Chondrocyte (in vitro differentiated cells): ENCODE measurements at regions not wholly inside any gene's neighbourhood (a gene's known extent, or its start where the extent isn't known, plus 50 kb on each side); places are given as distances from the start of the nearest gene placed in this dataset.

Experiments
- DNase-seq: peaks from one replicate; pipeline ENCODE4 v3.0.0; 2021; ENCODE audit warnings: mixed read lengths, low spot score
- H3K27ac Mint-ChIP-seq: one replicate; pipeline ENCODE4 v1.8.0; 2021; ENCODE audit warnings: mild to moderate bottlenecking, moderate library complexity, mixed read lengths; ENCODE audit not compliant: unreplicated experiment
- H3K27me3 Mint-ChIP-seq: 2 replicates; pipeline ENCODE4 v1.8.0; 2021; ENCODE audit warnings: low read depth, mixed read lengths
- H3K36me3 Mint-ChIP-seq: 2 replicates; pipeline ENCODE4 v1.8.0; 2021; ENCODE audit warnings: low read depth, mixed read lengths
- H3K4me1 Mint-ChIP-seq: 2 replicates; pipeline ENCODE4 v1.8.0; 2021; ENCODE audit warnings: low read depth, mild to moderate bottlenecking, mixed read lengths
- H3K4me3 Mint-ChIP-seq: one replicate; pipeline ENCODE4 v1.8.0; 2021; ENCODE audit warnings: mild to moderate bottlenecking, moderate library complexity, mixed read lengths; ENCODE audit not compliant: unreplicated experiment
- H3K9me3 Mint-ChIP-seq: 2 replicates; pipeline ENCODE4 v1.8.0; 2021; ENCODE audit warnings: low read depth, mixed read lengths
- CTCF ChIP-seq: fragments of 200-600 bp; sonication (generic); IDR thresholded peaks from 2 replicates; pipeline ENCODE4 v1.5.0; 2021; ENCODE audit warnings: antibody characterized with exemption, mild to moderate bottlenecking, moderate library complexity

DNA sequence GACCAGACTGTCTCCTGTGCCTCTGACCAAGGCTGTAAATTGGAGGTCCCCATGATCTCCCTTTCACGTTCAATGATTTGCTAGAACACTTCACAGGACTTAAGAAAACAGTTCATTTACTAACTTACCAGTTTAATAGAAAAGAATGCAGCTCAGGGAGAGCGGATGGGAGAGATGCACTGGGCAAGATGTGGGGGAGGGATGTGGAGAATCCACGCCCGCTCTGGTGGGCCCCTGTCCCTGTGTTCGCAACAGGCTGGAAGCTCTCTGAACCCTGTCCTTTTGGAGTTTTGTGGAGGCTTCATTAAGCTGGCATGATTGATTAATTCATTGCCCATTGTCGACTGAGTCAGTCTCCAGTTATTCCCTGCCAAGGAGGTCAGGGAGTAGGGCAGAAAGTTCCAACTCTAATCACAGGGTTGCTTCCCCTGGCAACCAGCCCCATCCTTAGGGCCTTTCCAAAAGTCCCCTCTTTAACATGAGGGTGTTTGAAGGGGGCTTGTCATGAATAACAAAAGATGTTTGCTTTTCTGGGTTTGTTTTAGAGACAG, 257.1 kb downstream of the ACKR3 start:
- peaks cover 3% of the 10 kb centered on the region for H3K36me3 Mint-ChIP-seq
- H3K4me1 Mint-ChIP-seq = peaks cover 10% of the 10 kb centered on the region
- peaks cover 6% of the 10 kb centered on the region for H3K9me3 Mint-ChIP-seq
- H3K27ac Mint-ChIP-seq = no peak overlapping the region
- no peak for TF ChIP-seq CTCF
- H3K4me3 Mint-ChIP-seq = no peak overlapping the region
- DNase-seq = no peak
- H3K27me3 Mint-ChIP-seq = no peaks in the 10 kb centered on the region

DNA sequence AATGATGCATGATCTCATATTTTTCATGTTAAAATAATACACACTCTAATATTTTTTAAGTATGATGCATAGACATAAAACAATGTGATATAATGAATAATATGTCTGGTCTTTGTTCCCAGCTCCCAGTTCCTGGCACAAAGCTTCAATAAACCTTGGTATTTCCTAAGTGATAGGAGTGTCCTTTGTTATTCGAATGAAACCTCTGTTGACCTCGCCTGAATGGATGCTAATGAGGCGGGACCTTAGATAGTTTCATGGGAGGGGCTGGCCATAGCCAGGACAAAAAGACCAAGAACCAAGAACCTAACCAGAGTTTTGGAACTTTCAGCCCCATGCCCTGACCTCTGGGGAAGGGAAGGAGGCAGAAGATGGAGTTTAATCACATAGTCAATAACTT, 257.7 kb upstream of the COPS8 start:
- Mint-ChIP-seq H3K9me3 (no peaks in the 10 kb centered on the region), H3K36me3 (no peaks in the 10 kb centered on the region), H3K4me3 (no peak overlapping the region), H3K4me1 (peaks cover 10% of the 10 kb centered on the region), H3K27me3 (no peaks in the 10 kb centered on the region), H3K27ac (no peak overlapping the region)
- no peak for DNase-seq
- TF ChIP-seq CTCF = no peak

- Mint-ChIP-seq H3K4me3 (no peak overlapping the region), H3K36me3 (no peaks in the 10 kb centered on the region), H3K27ac (no peak overlapping the region), H3K27me3 (no peaks in the 10 kb centered on the region), H3K4me1 (peaks cover 10% of the 10 kb centered on the region), H3K9me3 (no peaks in the 10 kb centered on the region)
- TF ChIP-seq CTCF = no peak
- DNase-seq = no peak
Measured at GRCh38 chr2:236828820-236829219, 256.9 kb upstream of the COPS8 start.

DNA sequence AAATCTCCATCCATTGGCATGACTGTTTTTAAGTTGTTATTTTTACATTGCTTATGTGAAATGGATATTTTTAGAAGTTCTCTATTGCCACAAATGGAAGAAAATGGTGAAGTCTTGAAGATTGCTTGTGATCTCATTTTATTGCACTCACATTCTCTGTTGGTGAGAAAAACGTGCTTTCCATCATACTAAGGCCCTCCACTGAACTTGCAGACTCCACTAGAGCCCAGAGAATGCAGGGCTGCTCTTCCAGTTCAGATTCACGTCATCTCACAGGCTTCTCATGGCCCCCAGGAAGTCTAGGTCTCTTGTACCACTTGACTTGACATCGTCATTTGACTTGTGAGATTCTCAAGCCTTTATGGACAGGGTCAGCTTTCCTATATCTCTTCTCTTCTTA, 254.8 kb upstream of the COPS8 start:
- no peaks in the 10 kb centered on the region for H3K36me3 Mint-ChIP-seq
- H3K27me3 Mint-ChIP-seq = no peaks in the 10 kb centered on the region
- peaks cover 10% of the 10 kb centered on the region for H3K4me1 Mint-ChIP-seq
- H3K4me3 Mint-ChIP-seq = no peak overlapping the region
- TF ChIP-seq CTCF = no peak
- no peak for DNase-seq
- H3K9me3 Mint-ChIP-seq = peaks cover 1% of the 10 kb centered on the region
- no peak overlapping the region for H3K27ac Mint-ChIP-seq

- no peaks in the 10 kb centered on the region for H3K27me3 Mint-ChIP-seq
- no peak for DNase-seq
- no peak overlapping the region for H3K4me3 Mint-ChIP-seq
- TF ChIP-seq CTCF = no peak
- H3K4me1 Mint-ChIP-seq = peaks cover 15% of the 10 kb centered on the region
- H3K9me3 Mint-ChIP-seq = peaks cover 3% of the 10 kb centered on the region
- H3K36me3 Mint-ChIP-seq = no peaks in the 10 kb centered on the region
- H3K27ac Mint-ChIP-seq = no peak overlapping the region
Measured at GRCh38 chr2:236831698-236832097, 254.0 kb upstream of the COPS8 start.
